Activated T-cell treated with anti-CD3 and anti-CD28 coated beads, Interleukin-2, amount 50 U/mL, for 72 hours (primary cell): ENCODE measurements at regions not wholly inside any gene's neighbourhood (a gene's known extent, or its start where the extent isn't known, plus 50 kb on each side); places are given as distances from the start of the nearest gene placed in this dataset.

Experiments used
- ATAC-seq, 2 donors: fragments of 150-1000 bp; cut with Tn5 transposase; replicated peaks in 1 of 2; 2 replicates each; pipeline ENCODE4 v1.10.0; 2021; ENCODE audit warnings: moderate library complexity in 2 of 2, mild to moderate bottlenecking in 1 of 2
- DNase-seq, 2 donors: peaks; one replicate each; pipeline ENCODE4 v3.0.0; 2021 to 2022; ENCODE audit warnings: mixed read lengths in 1 of 2
- H3K27ac Mint-ChIP-seq: one replicate; pipeline ENCODE4 v1.8.0; 2022; ENCODE audit warnings: mild to moderate bottlenecking, moderate library complexity, mixed read lengths
- H3K27me3 Mint-ChIP-seq: one replicate; pipeline ENCODE4 v1.8.0; 2022; ENCODE audit warnings: low read depth, mixed read lengths
- H3K36me3 Mint-ChIP-seq, 2 donors: one replicate each; pipeline ENCODE4 v1.8.0; 2022; ENCODE audit warnings: mixed read lengths in 2 of 2, mild to moderate bottlenecking in 1 of 2; ENCODE audit not compliant: insufficient read depth in 2 of 2
- H3K4me1 Mint-ChIP-seq: one replicate; pipeline ENCODE4 v1.8.0; 2022; ENCODE audit warnings: low read depth, mixed read lengths
- H3K4me3 Mint-ChIP-seq, 2 donors: one replicate each; pipeline ENCODE4 v1.8.0; 2022; ENCODE audit warnings: mild to moderate bottlenecking in 2 of 2, mixed read lengths in 2 of 2, moderate library complexity in 2 of 2
- H3K9me3 Mint-ChIP-seq, 2 donors: one replicate each; pipeline ENCODE4 v1.8.0; 2022; ENCODE audit warnings: mixed read lengths in 2 of 2

DNA sequence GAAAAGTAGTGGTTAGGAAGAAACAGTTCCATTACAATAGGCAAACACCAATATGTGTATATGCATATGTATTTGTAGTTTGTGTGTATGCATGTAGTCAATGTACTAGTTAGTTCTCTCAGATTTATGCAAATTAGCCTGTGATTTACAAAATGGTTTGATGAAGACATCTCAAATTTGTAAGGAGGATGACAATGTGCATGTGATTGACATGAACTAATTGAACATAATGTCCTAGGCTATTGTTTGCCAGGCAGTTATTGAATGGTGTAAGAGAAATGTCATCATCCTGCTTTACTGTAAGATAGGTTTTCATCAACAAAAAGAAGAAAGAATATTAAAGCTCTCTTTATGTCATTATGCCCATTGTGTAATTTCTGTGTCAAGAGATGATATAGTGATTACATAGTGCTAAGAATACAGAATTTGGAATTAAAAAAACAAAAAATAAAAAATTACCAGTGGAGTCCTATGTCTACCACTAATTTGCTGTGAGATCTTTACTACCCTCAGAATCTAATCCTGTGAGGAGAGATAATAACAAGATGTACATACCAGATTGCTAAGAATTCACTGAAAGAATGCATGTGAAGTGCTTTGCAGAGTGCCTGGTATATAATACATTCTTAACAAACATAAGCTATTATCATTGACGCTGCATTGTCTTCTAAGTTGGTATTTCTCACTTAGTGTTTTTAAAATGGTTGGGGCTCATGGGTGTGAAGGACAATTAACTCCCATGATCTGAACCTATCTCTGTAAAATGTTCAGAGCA, 258.0 kb downstream of the CPS1 start:
- ATAC-seq = no peak
- no peaks in the 10 kb centered on the region for H3K27me3 Mint-ChIP-seq
- H3K4me1 Mint-ChIP-seq = no peaks in the 10 kb centered on the region
- H3K36me3 Mint-ChIP-seq = no peaks in the 10 kb centered on the region
- H3K27ac Mint-ChIP-seq = no peak overlapping the region
- H3K9me3 Mint-ChIP-seq = peaks cover 2 to 6% of the 10 kb centered on the region in 2 donors
- no peak for DNase-seq
- H3K4me3 Mint-ChIP-seq = no peak overlapping the region

DNA sequence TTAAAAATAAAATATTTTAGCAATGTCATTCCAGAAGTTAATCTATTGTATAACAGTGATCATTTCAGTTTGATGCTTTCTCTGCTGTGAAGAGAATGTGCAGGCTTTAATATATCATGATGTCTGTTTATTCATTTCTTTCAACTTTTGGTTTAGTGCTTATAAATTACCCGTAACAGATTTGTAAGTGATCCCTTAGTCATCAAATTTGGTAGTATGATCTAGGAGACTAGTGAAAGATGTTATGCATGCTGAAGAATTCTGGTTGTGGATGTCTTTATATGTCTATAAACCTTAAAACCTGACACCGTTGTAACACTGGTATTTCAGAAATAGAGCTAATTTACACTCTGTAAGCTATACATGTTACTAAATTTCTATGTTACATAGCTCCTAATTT, 260.4 kb downstream of the CPS1 start:
- Mint-ChIP-seq H3K27ac (no peak overlapping the region), H3K4me1 (no peaks in the 10 kb centered on the region), H3K36me3 (no peaks in the 10 kb centered on the region), H3K4me3 (no peak overlapping the region), H3K27me3 (no peaks in the 10 kb centered on the region), H3K9me3 (peaks cover 1 to 6% of the 10 kb centered on the region in 2 donors)
- no peak for DNase-seq
- no peak for ATAC-seq

DNA sequence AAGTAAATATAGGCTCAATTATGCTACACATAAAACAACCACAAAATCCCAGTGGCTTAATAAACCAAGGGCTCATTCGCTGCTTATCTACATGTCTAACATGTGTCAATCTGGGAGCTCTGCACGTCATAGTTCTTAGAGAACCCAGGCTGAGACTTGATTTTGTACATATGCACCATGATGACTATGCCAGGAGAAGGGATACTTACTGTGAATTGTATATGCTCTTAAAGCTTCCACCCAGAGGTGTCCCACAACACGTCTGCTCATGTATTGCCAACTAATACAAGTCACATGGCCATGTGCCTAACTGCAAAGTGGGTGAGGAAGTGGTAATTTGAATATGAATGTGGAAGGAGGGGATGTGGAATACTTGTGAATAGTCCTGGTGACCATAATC, 262.1 kb downstream of the CPS1 start:
- Mint-ChIP-seq H3K9me3 (peaks cover 4 to 6% of the 10 kb centered on the region in 2 donors), H3K4me1 (no peaks in the 10 kb centered on the region), H3K36me3 (no peaks in the 10 kb centered on the region), H3K4me3 (no peak overlapping the region), H3K27me3 (no peaks in the 10 kb centered on the region), H3K27ac (no peak overlapping the region)
- ATAC-seq (no peak), DNase-seq (no peak)

DNA sequence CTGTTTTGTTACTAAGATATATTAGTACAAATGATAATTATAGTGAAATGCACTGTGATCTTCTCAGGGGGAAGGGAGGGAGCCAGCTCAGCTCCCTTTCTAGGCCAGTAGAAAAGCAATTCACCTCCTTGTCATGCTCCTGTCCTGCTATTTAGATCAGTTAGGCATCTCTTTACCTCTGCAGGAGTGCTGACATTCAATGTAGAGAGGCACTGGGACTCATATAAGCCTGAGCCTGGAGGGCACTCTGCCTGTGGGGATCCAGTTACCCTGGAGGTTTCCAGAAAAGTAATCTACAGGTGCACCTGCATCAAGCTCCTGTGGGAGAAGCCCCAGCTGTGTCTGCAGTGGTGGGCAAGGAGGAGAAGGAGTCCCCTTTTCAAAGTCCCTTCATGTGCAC, 277.0 kb downstream of the CPS1 start:
- Mint-ChIP-seq H3K27me3 (no peaks in the 10 kb centered on the region), H3K4me1 (no peaks in the 10 kb centered on the region), H3K9me3 (peaks cover 0 to 1% of the 10 kb centered on the region in 2 donors), H3K36me3 (no peaks in the 10 kb centered on the region), H3K27ac (no peak overlapping the region), H3K4me3 (no peak overlapping the region)
- no peak for DNase-seq
- ATAC-seq = no peak

DNA sequence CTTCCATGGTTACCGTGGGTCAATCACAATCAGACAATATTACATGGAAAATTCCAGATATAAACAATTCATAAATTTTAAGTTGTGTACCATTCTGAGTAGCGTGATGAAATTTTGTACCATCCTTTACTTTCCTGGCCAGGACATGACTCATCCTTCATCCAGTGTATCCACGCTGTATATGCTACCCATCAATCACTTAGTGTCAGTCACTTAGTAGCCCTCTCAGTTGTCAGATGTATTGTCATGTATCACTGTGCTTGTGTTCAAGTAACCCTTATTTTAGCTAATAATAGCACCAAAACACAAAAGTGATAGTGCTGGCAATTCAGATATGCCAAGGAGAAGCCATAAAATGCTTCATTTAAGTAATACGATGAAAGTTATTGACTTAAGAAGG, 282.6 kb downstream of the CPS1 start:
- DNase-seq (no peak), ATAC-seq (no peak)
- H3K36me3 Mint-ChIP-seq = no peaks in the 10 kb centered on the region
- H3K27me3 Mint-ChIP-seq = no peaks in the 10 kb centered on the region
- H3K4me3 Mint-ChIP-seq = no peak overlapping the region
- no peaks in the 10 kb centered on the region for H3K4me1 Mint-ChIP-seq
- H3K9me3 Mint-ChIP-seq = peaks cover 0 to 3% of the 10 kb centered on the region in 2 donors
- H3K27ac Mint-ChIP-seq = no peak overlapping the region

DNA sequence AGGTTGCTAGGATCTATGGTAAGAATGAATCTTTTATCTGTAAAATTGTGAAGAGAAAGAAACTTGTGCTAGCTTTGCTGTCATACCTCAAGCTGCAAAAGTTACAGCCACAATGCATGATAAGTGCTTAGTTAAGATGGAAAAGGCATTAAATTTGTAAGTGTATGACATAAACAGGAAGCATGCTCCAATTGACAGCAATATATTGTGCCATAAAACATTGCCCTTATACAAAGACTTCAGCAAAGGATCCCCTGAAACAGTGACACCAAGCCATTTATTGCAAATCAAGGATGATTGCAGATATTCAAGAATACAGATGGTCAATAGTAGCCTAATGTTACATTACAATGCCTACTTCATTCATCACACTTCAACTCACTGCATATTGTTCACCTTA, 283.1 kb downstream of the CPS1 start:
- DNase-seq = no peak
- H3K4me1 Mint-ChIP-seq = no peaks in the 10 kb centered on the region
- H3K4me3 Mint-ChIP-seq = no peak overlapping the region
- no peaks in the 10 kb centered on the region for H3K36me3 Mint-ChIP-seq
- peaks cover 0 to 3% of the 10 kb centered on the region in 2 donors for H3K9me3 Mint-ChIP-seq
- ATAC-seq = no peak
- no peak overlapping the region for H3K27ac Mint-ChIP-seq
- H3K27me3 Mint-ChIP-seq = no peaks in the 10 kb centered on the region

DNA sequence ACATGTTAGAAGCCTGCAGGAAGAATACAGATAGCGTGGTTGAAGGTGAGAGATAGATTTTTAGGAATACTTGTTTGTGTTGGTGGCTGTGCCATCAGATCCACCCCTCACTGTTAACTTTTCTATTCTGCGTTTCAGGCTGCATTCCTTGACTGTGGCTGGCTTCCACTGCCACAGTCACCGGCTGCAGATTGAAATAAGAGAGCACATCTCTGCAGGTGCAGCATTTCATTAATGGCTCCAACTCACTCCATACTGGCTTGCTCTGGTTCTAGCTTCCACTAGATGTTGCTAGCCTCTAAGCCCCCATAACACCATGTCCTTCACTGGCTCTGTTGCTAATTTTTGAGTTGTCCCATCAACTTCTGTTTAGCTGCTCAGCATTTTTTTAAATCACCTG, 286.5 kb downstream of the CPS1 start:
- no peak overlapping the region for H3K27ac Mint-ChIP-seq
- peaks cover 2% of the 10 kb centered on the region in 2 donors for H3K9me3 Mint-ChIP-seq
- ATAC-seq = no peak
- no peak for DNase-seq
- no peaks in the 10 kb centered on the region for H3K4me1 Mint-ChIP-seq
- H3K27me3 Mint-ChIP-seq = no peaks in the 10 kb centered on the region
- no peak overlapping the region for H3K4me3 Mint-ChIP-seq
- H3K36me3 Mint-ChIP-seq = no peaks in the 10 kb centered on the region

DNA sequence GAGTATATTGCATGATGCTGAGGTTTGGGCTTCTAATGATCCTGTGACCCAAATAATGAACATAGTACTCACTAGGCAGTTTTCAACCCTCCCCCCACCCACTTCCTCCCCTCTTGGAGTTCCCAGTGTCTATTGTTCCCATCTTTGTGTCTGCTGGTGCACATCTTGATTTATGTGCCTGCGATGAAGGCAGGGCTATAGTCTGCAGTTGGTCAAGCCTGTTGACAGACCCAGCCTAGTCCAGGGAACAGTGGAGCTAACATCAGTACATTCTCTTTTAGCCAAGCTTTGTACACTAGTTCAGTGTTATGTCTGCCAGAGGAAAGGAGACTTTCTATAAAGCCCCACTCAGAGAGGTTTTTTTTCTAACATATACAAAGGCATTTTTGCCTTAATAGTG, 287.6 kb downstream of the CPS1 start:
- Mint-ChIP-seq H3K4me3 (no peak overlapping the region), H3K27me3 (no peaks in the 10 kb centered on the region), H3K4me1 (no peaks in the 10 kb centered on the region), H3K36me3 (no peaks in the 10 kb centered on the region), H3K9me3 (peaks cover 2% of the 10 kb centered on the region in 2 donors), H3K27ac (no peak overlapping the region)
- ATAC-seq (no peak), DNase-seq (no peak)

DNA sequence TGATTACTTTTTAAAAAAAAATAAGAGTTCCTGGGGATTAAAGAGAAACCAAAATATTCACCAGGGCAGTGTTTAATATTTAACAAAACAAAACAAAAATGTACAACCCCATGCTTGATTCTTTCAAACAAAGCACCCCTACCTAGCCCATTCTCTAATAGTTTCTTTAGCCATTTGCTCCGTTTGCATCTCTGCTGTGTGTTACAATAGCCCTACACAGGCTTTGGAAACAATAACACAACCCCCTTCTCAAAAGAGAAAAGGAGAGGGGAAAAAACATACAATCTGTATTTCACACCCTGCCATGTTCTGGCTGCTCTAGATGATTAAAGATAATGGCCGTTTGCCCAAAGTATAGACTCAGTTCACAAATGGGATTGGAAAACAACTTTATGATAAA, 302.9 kb downstream of the CPS1 start:
- Mint-ChIP-seq H3K4me3 (no peak overlapping the region), H3K36me3 (no peaks in the 10 kb centered on the region), H3K4me1 (no peaks in the 10 kb centered on the region), H3K27ac (no peak overlapping the region), H3K9me3 (peaks cover 2 to 3% of the 10 kb centered on the region in 2 donors), H3K27me3 (no peaks in the 10 kb centered on the region)
- no peak for DNase-seq
- no peak for ATAC-seq

DNA sequence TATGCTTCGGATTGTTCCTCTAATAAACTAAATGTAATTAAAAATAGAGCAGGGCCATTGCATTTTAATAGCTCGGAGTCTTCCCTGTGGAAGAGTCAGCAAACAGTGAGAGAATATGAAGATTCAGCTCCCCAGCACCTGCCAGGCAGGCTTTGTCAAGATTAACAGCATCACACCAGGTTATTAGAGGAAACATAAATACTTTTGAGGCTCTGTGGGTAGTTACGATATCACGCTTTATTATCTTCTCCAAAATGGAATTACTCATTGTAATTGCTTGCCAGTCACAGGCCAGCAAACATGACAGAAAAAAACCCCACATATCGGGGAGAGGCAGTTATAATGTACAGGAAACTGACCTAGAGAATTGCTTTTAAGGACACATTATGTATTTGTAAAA, 303.9 kb downstream of the CPS1 start:
- Mint-ChIP-seq H3K4me3 (no peak overlapping the region), H3K27me3 (no peaks in the 10 kb centered on the region), H3K36me3 (no peaks in the 10 kb centered on the region), H3K27ac (no peak overlapping the region), H3K9me3 (peaks cover under 1 to 2% of the 10 kb centered on the region in 2 donors), H3K4me1 (no peaks in the 10 kb centered on the region)
- DNase-seq = no peak
- ATAC-seq = no peak

DNA sequence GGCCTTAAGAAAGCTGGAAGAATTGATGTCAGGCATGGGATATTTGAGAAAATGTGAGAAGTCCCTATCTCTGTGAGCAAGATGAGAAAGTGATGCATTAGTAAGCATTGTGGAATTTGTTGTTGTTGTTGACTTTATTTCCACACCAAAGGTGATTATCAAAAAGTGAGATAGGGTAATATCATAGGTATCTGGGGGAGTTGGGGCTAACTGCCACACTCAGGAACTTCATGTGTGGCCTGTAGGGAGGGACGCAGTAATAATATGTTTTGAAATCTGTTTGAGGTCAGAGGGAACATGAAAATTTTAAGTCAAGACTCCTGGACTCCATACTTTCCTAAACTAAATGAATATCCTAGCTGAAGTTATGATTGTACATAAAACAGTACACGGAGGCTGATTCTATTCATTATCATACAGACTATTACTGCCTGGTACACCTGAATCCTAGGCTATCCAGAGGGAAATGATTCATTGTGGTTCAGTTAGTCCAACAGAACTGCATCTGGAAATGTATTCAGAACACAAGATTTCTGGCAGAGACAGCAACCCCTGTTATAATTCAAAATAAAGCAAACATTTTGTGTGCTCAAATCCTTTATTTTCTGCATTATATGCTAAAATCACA, 304.8 kb downstream of the CPS1 start:
- Mint-ChIP-seq H3K27ac (no peak overlapping the region), H3K4me1 (no peaks in the 10 kb centered on the region), H3K27me3 (no peaks in the 10 kb centered on the region), H3K36me3 (no peaks in the 10 kb centered on the region), H3K9me3 (peaks cover 0 to 2% of the 10 kb centered on the region in 2 donors), H3K4me3 (no peak overlapping the region)
- ATAC-seq (no peak), DNase-seq (no peak)

DNA sequence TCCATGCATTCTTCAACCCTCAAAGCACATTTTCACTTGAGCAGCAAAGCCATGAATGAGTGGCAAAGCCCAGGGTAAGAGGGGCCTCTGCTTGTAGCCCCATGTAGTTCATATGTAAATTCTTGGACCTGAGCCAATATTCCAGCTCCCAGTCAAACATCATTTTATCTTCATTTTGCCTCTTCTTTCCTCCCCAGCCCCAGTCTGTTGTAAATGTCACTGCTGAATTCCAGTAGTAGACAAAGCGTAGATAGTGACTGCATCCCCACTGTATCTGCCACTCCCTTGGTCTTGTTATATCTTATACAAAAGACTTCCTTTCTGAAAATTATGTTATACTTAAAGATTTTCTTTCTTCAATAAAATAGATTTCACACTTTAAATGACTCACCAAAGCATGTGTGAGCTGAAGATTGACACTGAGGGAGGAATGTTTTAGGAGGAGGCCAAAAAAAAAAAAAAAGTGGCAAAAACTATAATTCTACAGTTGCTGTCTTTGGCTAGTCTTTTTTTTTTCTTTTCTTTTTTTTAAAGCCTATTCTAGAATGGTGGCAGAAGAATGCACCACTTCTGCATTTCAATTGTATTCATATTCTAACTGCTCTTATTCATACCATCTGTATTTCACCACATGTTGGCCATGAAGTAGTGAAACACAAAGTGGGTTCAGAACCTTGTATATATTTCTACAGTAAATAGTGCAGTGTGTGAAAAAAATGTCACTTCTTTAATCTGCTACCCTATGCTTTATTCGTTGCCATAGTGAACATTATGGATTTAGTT, 306.1 kb downstream of the CPS1 start:
- Mint-ChIP-seq H3K4me1 (no peaks in the 10 kb centered on the region), H3K9me3 (peaks cover 0 to 6% of the 10 kb centered on the region in 2 donors), H3K27ac (no peak overlapping the region), H3K4me3 (no peak overlapping the region), H3K27me3 (no peaks in the 10 kb centered on the region), H3K36me3 (no peaks in the 10 kb centered on the region)
- DNase-seq = no peak
- no peak for ATAC-seq

DNA sequence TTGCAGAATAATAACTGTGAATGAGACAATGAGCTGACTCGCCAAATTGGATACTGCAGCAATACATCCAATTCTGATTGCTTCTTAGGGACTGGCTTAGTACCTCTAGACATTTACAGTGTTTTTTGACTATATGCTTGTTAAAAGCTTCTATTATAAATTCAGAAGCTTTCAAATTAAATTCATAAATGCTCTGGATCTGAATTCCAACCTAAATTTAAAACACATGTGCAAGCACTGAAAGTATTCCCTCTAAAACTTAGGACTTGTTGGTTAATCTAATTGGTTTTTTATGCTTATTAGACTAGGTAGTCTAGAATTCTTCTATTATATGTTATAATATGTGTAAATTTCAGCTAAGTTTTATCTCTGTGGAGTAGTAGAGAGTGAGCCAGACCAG, 306.9 kb downstream of the CPS1 start:
- ATAC-seq (no peak), DNase-seq (no peak)
- no peaks in the 10 kb centered on the region for H3K36me3 Mint-ChIP-seq
- H3K9me3 Mint-ChIP-seq = peaks cover 2 to 6% of the 10 kb centered on the region in 2 donors
- no peaks in the 10 kb centered on the region for H3K27me3 Mint-ChIP-seq
- no peak overlapping the region for H3K4me3 Mint-ChIP-seq
- H3K27ac Mint-ChIP-seq = no peak overlapping the region
- no peaks in the 10 kb centered on the region for H3K4me1 Mint-ChIP-seq
